Ovary (tissue), 7 donors: ENCODE measurements at regions not wholly inside any gene's neighbourhood (a gene's known extent, or its start where the extent isn't known, plus 50 kb on each side); places are given as distances from the start of the nearest gene placed in this dataset.

Experiments used
- DNase-seq, 5 donors: peaks; one replicate each; pipeline ENCODE4 v3.0.0-alpha.2; 2019 to 2020
- H3K27ac ChIP-seq, 2 donors: fragments of 200-600 bp; one replicate each; pipeline versions ENCODE4 v1.5.1 to v1.8.0; 2019 to 2022
- H3K27me3 ChIP-seq: fragments of 200-600 bp; one replicate; pipeline ENCODE4 v1.8.0; 2022
- H3K36me3 ChIP-seq: fragments of 200-600 bp; sonication (generic); one replicate; pipeline ENCODE4 v1.5.1; 2019
- H3K4me1 ChIP-seq: one replicate; pipeline ENCODE4 v1.8.1; 2013; ENCODE audit warnings: mild to moderate bottlenecking, moderate library complexity; ENCODE audit not compliant: insufficient read depth
- H3K4me3 ChIP-seq: fragments of 200-600 bp; sonication (generic); one replicate; pipeline ENCODE4 v1.5.1; 2017
- H3K9me3 ChIP-seq, 2 donors: fragments of 200-600 bp in 1 of 2; sonication (generic) in 1 of 2; one replicate each; pipeline versions ENCODE4 v1.5.1 to v1.8.1; 2013 to 2019; ENCODE audit warnings: mild to moderate bottlenecking in 1 of 2, moderate library complexity in 1 of 2
- CTCF ChIP-seq, 3 donors: fragments of 450-650 bp in 2 of 3; fragments of 200-600 bp in 1 of 3; IDR thresholded peaks; one replicate each; pipeline versions ENCODE4 v1.5.1 to v1.8.0; 2016 to 2022; ENCODE audit warnings: antibody characterized with exemption in 3 of 3, mild to moderate bottlenecking in 1 of 3
- EP300 ChIP-seq: sonication (generic); formaldehyde crosslinking; IDR thresholded peaks from one replicate; pipeline ENCODE4 v1.6.1; 2017; ENCODE audit warnings: antibody characterized with exemption
- POLR2A ChIP-seq: fragments of 450-650 bp; IDR thresholded peaks from one replicate; pipeline ENCODE4 v1.6.1; 2017; ENCODE audit warnings: antibody characterized with exemption, mild to moderate bottlenecking, moderate library complexity
- WGBS, 3 donors: extraction: QIAGEN DNeasy Blood & Tissue Kit in 1 of 3; methylation state at CpG; one replicate each; pipeline versions ENCODE4 v1.1.5 to v1.1.7; 2013 to 2017; 5-methylcytosine and 5-hydroxymethylcytosine counted together
- intact Hi-C, 4 donors: fragments of 100-400 bp; cut with DNase I; formaldehyde crosslinking; loops; one replicate each; pipeline versions ENCODE4 v1.11.0 to v1.15.1; 2022 to 2023
- donor health status: DM: no; HTN: no; CAD: no; lungs with moderate emphysema.
- donor health status: DM: no; HTN: no; CAD: no.
- donor health status: Bipolar disorder and iron deficiency.
- donor health status: DM: no; HTN: no; CAD: no.
- donor health status: DM: yes; HTN: yes; CAD: no.

GRCh38 chr13:82720986-82721385, 1161.3 kb downstream of the SLITRK1 start:
- H3K36me3 ChIP-seq, result no peaks in the 10 kb centered on the region
- H3K27me3 ChIP-seq, result no peaks in the 10 kb centered on the region
- DNase-seq, result no peak
- H3K4me1 ChIP-seq, result no peaks in the 10 kb centered on the region
- H3K4me3 ChIP-seq, result no peak overlapping the region
- TF ChIP-seq POLR2A (no peak), CTCF (IDR thresholded peaks at IDR 0.05) (no peak), EP300 (no peak)
- intact Hi-C loops, result no loop called here
- H3K27ac ChIP-seq, result no peak overlapping the region
- 47 to 55% (median 48%) methylated on average over 2 of the region's 2 CpGs for WGBS, 3 donors
- H3K9me3 ChIP-seq, result no peaks in the 10 kb centered on the region

DNA sequence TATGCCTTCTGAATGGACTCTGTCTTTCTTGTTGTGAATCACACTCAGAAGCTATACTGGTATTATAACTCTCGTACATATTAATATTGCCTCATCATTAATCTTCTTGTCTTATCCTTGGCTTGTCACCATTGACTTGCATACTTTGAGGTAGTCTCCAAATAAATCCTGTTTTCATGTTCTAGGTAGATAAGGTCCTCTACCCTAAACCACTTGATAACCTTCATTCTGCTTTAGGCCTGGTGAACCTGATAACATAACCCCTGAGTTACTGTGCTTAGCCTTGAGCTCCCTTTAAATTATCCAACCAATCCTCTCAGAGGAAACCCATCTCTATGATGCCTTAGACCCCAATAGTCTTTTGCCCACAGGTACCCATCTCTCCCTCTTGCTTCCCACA, 1162.3 kb downstream of the SLITRK1 start:
- Histone ChIP-seq H3K9me3 (no peaks in the 10 kb centered on the region), H3K4me1 (no peaks in the 10 kb centered on the region), H3K27ac (no peak overlapping the region), H3K27me3 (no peaks in the 10 kb centered on the region), H3K4me3 (no peak overlapping the region), H3K36me3 (no peaks in the 10 kb centered on the region)
- intact Hi-C loops, result no loop called here
- TF ChIP-seq POLR2A (no peak), EP300 (no peak), CTCF (IDR thresholded peaks at IDR 0.05) (no peak)
- DNase-seq, result no peak
- WGBS, 3 donors, result 86 to 96% (median 94%) methylated on average over 1 of the region's 1 CpG

- WGBS, 3 donors, result 63 to 76% (median 70%) methylated on average over 2 of the region's 2 CpGs
- intact Hi-C loops, result no loop called here
- no peaks in the 10 kb centered on the region for H3K4me1 ChIP-seq
- DNase-seq, result no peak
- H3K27ac ChIP-seq, result no peak overlapping the region
- H3K36me3 ChIP-seq, result no peaks in the 10 kb centered on the region
- no peaks in the 10 kb centered on the region for H3K9me3 ChIP-seq
- H3K4me3 ChIP-seq, result no peak overlapping the region
- H3K27me3 ChIP-seq, result no peaks in the 10 kb centered on the region
- TF ChIP-seq POLR2A (no peak), EP300 (no peak), CTCF (IDR thresholded peaks at IDR 0.05) (no peak)
These were observed 1165.0 kb downstream of the SLITRK1 start for GRCh38 chr13:82717249-82717648.

DNA sequence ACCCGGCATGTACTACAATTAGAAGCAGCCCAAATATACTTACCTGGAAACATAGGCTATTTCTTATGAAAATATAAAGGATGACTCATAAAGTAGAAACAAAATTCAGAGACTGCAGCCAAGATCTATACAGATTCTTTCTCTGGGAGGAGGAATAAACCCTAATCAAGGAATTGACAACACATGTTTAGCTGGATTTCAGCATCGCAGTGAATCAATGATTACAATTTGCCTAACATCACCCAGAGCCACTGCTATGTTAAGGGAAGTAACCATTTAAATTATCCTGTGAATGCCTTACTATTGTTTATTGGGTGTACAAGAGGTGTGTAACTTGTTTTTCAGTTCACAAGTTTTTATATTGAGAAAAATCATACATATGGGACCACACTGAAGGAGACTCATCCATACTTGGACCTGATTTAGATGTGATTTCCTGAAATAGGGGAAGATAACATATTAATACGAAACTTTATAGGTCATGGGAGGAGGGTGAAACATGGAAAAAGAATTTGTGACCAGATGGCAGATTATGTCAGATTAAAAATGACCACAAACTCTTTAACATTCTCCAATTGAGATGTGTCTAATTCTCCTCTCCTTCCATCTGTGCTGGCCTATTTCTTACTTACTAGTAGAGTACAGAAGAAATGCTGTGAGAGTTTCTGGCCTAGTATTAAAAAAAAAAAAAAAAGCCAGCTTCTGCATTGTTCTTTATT, 1168.4 kb downstream of the SLITRK1 start:
- intact Hi-C loops, result no loop called here
- no peak for TF ChIP-seq EP300
- TF ChIP-seq POLR2A, result no peak
- TF ChIP-seq CTCF (IDR thresholded peaks at IDR 0.05), result no peak
- no peaks in the 10 kb centered on the region for H3K4me1 ChIP-seq
- no peaks in the 10 kb centered on the region for H3K36me3 ChIP-seq
- DNase-seq, result no peak
- H3K27ac ChIP-seq, result no peak overlapping the region
- H3K27me3 ChIP-seq, result no peaks in the 10 kb centered on the region
- 73 to 83% (median 81%) methylated on average over 3 of the region's 3 CpGs for WGBS, 3 donors
- no peaks in the 10 kb centered on the region for H3K9me3 ChIP-seq
- no peak overlapping the region for H3K4me3 ChIP-seq
